GM18499 (cell line): ENCODE measurements at regions not wholly inside any gene's neighbourhood (a gene's known extent, or its start where the extent isn't known, plus 50 kb on each side); places are given as distances from the start of the nearest gene placed in this dataset.
"Not testable (repeated sequence)": the region's sequence is repeated elsewhere in the genome, so short reads cannot be mapped to it uniquely, and the experiment has no call there.

Experiments
- ATAC-seq: cut with Tn5 transposase; IDR thresholded peaks from one replicate; pipeline ENCODE4 v1.9.1; 2021; ENCODE audit warnings: moderate number of reproducible peaks; ENCODE audit not compliant: insufficient read depth, unreplicated experiment

DNA sequence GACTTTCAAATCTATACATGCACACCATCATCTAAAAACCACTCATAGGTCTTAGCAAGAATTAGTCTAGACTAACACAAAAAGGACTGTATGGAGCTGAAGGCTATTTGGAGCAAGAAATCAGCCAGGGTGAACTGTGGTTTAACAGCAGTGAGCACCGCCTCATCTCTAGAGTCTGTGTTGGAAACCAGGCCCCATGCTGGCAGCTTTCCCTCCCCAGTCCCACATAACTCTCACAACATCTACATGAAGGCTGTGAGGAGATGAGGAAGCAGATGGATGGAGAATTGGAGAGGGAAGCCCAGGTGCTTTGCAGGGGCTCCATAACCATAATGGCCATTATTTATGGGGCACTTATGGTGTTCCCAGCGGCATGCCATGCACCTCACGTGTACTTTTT is 133.2 kb upstream of the TOPAZ1 start:
- ATAC-seq = no peak

DNA sequence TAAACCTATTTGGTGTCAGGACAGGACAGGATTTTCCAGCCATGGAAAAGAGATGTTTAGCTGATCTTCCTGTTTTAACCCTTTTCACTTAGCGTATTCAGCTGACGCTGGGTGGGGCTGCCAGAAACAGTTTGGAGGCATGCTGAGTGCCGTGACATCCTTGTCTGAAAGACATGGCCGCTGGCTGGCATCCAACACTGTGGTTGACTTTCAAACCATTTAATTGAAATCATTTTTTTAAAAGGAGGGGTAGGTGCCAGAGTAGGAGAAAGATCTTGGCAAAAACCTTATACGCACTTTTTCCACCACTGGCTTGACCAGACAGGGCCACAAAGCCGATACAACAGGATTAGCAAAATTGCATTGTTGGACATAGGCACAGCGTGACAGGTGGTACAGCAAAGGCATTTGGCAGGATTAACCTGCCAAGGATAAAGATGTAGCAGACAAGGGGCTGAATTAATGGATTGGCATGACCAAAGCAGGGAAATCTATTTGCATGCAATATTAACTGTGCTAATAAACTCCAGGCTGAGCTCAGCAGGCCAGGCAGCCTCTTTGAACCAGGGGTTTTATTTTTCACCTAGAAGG is 131.8 kb upstream of the TOPAZ1 start:
- ATAC-seq = no peak

DNA sequence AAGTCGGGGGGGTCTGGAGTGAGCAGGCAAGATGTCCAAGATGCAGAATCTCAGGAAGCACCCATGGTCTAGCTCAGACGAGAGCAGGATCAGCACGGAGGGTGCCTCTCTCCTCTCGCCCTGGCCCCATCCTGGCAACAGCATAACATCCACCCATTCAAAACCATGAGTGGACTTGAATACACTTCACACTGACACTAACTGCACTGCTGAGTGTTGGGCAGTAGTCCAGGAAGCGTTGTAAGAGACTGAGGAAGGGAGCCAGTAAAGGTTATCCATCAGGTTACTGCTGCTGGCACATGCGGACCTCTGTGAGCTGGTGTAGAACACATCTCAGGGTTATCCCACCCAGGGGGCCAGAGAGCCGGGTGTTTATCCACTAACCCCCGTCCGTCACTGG is 131.0 kb upstream of the TOPAZ1 start:
- ATAC-seq = no peak

DNA sequence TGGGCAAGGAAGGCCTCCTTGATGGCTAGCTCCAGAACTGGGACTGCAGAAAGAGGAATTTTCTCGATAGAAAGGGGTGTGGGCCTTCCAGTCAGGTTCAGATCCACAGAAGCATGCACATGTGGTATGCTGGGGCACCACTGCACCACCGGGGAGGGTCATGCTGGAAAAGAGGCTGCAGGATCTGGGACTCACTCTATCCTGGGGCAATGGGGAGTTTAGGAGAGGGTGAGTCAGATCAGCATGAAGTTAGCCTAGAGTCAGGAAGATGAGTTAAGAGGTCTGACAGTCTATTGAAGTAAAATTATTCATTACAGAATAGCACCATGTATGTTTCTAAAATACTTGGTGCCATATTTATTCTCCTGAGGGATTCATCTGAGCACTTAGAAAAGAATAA is 130.2 kb upstream of the TOPAZ1 start:
- ATAC-seq = no peak

DNA sequence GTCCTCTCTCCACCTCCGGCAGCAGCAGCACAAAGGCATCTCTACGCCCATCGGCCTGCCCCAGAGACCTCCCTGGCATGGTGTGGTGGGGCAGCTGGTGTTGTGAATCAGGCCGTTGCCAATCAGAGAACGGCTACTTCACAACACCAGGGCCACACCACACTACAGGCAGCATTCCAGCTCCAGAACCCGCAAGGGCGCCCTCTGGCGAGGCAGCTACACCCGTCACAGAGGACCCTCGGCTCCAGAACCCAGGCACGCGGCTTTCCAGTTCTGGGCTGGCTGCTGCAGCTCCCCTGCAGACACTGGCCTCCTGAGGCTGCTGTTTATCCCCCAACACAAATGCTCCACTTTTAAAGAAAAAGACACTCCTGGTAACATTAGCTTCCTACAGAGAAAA is 127.5 kb upstream of the TOPAZ1 start:
- ATAC-seq = no peak

DNA sequence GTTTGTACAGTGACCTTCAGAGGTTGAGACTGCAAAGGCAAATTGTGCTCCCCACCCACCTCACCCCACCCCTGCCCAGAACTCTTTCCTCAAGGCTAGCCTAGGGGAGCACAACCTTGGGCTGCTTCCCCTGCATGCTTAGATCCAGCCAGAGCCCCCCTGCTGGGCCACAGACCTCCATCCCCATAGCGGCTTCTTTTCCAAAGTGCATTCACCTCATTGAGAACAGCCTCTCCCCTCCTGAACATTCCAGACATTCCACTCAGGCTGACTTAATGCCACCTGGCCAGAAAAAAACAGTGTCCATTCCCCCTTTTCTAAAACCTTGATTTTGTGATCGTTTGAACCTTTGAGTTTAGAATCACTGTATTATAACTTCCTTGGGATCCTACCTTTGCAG is 124.4 kb upstream of the TOPAZ1 start:
- no peak for ATAC-seq

DNA sequence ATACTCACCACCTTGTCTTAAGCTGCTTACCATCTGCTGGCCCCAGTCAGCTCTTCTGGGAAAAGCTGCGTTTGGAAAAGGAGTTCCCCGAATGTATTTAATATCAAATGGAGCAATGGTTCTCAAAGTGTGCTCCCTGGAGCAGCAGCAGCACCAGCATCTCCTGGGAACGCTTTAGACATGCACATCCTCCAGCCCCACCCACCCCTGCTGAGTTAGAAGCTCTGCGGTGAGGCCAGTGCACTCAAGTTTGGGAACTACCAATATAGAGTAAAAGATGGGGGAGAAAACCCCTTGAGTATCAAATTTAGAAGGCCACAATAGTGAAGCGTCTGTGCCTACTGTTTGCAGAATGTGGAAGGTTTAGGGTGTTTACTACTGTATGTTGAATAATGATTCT is 124.0 kb upstream of the TOPAZ1 start:
- no peak for ATAC-seq

DNA sequence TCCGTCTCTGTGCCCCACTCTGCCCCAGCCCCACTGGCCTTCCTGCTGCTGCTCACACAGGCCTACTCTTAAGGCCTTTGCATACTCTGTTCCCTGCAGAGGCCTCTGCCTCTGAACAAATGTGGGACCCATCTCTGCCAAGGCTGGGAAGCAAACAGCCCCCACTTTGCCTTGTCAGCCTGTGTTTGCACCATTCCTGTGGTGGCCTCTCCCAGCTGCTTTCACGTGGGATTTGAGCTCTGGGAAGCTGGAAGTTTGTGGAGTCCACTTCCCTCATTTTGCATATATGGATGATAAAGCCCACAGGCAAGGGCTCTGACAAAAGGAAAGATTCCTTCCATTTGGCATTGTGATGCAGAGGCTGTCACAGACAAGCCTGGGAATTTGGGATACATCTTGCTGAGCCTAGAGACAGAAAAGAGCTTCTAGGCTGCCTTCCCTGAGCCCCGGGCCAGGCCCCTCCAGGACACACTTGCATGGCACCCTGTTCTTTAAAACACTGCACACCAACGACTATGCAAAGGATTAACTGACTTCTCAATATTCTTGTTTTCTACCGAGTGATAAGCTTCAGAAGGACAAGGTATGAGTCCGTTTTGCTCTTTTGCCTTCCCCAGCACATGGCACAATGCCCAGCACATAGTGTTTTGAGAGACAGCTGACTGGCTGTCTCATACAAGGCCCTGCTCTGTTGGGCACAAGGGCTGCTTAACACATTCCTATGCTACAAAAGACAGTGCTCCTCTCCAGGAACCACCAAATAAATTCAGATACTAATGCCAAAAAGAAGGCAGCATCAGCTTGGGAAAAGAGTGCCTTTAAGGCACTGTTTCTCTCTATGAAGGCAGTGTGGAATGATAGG is 120.7 kb upstream of the TOPAZ1 start:
- no peak for ATAC-seq

DNA sequence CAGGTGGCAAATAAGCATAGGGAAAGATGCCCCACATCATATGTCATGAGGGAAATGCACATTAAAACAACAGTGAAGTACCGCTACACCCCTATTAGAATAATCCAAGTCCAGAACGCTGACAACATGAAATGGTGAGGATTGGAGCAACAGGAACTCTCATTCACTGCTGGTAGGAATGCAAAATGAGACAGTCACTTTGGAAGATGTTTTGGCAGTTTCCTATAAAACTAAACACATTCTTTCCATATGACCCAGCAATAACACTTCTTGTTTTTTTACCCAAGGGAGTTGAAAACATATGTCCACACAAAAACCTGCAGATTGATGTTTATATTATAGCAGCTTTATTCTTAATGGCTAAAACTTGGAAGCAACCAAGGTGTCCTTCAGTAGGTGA is 116.4 kb upstream of the TOPAZ1 start:
- ATAC-seq = no peak

DNA sequence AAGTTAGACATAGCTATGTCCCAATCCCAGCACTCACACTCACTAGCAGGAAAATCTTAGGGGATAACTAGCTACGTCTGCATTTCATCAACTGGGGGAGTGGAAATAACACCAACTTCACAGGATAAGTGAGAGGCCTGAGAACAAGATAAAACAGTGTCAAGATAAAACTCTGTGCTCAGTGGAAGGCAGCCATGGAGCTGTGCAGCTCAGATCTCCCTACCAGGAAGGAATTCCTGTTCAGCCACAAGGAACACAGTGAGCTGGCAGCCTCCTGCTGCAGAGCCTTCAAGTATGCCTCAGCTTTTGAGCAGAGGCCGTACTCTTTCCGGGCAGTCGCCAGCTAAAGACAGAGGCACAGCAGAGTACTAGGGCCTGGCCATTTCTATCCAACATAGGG is 115.8 kb upstream of the TOPAZ1 start:
- no peak for ATAC-seq

DNA sequence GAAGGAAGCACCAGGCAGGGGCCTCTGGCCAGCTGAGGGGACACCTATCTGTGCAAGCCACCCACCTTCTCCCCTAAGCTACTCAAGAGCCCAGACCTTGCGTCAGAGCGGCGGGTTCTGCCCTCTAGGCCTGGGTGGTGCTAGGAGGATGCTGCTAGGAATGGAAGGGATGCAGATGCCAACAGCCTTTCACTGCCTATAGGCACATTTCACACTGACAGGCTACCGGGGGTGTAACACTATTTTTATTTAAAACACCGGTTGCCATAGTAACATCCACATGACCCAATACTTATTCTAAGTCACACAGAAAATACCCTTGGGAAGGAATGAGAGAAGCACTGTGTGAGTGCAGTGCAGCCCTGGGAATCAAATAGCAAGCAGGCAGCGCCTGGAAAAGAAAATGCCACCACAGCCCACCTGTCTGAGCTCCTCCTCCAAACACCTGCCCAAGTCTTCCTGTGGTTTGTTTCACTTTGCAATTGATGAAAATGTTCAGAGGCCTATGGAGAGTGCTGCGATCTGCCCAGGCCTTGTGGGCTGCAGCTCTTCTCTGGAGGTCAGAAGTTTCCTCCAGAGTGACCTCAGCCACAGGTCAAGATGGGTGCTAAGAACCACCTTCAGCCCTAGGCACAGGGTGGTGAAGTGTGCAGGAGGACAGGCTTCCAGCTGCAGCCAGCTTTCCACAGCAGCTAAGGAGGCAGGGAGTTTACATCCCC is 113.5 kb upstream of the TOPAZ1 start:
- ATAC-seq = no peak

DNA sequence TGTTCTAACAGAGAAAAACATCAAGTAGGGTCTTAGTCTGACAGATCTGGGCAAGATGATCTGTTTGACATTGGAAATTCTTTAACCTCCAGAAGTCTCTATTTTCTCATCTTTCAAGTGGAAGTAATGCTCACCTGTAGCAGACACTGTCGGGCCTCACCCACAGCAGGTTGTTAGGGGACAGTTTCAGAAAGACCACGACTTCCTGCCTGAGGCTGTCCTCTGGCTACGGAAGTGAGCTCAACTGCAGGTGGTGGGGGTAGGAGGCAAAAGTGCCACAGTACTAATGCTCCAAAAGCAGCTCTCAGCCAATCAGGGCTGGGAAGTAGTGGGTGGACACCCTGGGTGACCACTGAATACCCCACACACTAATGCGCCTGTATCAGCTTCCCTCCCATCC is 111.4 kb upstream of the TOPAZ1 start:
- no peak for ATAC-seq

DNA sequence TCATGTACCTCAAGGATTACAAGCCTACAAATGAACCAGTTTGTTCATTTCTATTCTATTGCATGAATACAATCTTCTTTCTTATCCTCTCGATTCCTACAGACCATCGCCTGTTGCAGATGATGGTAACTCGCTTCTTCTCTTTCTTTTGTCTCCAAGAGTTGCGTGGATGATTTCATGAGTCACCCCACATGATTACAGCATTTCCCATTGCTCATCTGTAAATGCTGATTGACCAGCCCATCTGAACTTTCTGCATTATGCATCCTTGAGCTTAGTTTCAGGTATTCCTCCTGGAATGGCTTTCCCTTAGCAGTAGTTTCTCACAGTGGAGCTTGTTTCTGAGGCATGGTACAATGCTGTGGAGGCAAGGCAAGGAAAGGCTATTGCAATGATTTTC is 109.6 kb upstream of the TOPAZ1 start:
- ATAC-seq = no peak

DNA sequence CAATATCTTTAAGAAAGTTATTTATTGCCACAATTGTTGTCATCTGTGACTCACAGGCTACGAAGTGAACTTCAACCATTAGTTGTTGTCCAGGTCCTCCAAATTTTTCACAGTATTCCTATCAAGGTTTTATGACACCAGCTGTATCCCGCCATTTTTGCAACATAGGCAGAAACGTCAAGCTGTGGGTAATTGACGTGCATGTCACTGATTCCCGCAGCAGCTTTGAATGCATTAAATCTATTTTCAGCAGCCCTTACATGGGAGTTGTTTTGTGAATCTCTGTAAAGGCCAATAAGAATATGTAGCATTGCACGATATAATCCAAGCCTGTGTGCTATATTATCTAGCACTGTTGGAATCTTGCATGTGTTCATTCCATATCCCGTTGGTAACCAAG is 109.1 kb upstream of the TOPAZ1 start:
- ATAC-seq = no peak

DNA sequence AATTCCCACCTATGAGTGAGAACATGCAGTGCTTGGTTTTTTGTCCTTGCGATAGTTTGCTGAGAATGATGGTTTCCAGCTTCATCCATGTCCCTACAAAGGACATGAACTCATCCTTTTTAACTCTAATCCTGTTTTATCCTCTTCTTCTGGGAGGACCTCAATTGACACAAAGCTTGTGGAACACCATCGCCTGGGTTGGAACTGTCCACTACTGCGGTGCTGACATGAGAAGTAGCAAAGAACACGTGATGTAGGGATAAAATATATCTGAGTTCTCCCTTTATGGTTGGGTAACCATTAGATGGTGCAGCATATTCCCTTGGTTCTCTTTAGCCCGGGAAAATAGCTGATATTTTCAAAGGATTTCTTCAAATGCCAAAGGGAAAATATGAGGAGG is 105.3 kb upstream of the TOPAZ1 start:
- no peak for ATAC-seq

DNA sequence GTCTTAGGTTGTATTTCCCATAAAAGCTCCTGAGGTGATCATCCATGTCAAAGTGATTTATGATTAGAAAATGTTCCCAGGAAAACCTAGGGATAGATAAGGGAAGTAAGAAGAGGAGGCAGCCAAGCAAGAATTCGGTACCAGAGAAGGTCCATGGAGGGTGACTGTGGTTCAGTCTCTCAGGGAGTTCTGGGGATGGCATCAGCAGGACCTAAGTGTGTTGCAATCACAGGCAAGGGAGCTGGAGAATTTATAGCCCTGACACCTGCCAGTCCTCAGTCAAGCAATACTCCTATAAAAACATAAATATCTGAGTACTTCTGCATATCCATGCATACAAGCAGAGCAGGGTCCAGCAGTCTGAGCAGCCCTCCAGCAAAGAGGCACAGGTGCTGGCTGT is 95.6 kb upstream of the TOPAZ1 start:
- no peak for ATAC-seq

DNA sequence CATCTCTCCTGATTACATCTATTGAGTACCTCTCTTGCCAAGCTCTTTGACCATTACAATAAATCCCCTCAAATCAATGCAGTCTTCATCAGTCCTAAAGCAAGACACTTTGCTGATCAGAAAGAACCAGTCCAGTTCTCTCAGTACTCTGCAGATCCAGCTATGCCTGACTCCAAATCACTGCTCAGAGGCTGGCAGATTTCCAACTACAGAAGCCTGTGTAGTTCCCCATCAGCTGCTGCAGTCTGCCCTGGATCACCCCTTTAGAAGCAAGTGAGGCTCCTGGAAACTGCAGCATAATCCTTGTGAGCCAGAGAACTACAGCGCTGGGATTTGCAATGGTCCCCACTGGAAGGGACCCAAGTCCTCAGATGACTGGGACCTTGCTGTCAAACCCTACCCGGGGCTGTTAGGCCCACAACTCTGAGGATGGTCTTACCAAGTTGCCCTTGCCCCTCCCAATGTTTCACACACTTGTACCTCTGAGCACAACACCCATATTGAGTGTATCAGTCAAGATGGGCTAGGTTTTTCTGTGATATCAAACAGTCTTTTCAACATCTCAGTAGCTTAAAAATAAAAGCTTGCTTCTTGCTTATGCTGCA is 81.9 kb upstream of the TOPAZ1 start:
- no peak for ATAC-seq

DNA sequence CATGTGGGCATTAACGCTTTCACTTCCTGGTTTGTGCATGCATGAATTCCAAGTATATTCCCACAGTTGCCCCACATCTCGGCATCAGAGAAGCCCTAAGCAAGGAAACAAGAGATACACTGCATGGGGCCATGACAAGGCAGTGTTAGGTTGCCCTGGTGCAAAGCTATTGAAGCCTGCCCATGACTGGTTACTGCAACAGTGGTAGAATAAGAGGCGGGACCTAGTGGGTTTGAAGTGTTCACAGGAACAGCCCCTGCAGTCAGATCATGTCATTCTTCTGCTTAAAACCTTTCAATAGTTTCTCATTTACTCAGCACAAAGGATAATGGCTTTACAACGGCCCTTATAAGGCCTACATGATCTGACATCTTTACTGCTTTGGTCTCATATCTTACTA is 80.9 kb upstream of the TOPAZ1 start:
- no peak for ATAC-seq

DNA sequence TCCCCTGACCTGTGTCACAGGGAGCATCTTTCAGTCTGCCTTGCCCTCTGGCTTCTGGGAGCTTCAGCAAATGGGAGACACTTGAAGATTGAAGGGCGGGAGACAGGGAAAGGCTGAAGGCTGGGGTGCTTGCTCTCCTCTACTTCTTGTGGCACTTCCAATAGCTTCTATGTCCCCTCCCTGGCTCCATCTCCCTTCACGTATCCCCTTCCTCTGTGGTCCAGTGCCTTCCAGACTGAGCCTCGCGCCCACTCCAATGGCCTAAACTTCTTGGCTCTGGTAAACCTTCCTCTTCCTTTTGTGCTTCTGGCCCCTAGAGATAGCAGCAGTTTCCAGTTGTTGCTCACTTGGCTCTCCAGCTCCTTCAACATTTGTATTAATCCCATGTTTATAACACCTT is 69.8 kb upstream of the TOPAZ1 start:
- ATAC-seq = no peak

DNA sequence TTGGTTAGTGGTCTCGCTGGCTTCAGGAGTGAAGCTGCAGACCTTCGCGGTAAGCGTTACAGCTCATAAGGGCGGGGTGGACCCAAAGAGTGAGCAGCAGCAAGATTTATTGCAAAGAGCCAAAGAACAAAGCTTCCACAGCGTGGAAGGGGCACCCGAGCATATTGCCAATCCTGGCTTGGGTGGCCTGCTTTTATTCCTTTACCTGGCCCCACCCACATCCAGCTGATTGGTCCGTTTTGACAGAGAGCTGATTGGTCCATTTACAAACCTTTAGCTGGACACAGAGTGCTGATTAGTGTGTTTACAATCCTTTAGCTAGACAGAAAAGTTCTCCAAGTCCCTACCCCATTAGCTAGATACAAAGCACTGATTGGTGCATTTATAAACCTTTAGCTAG is 69.0 kb upstream of the TOPAZ1 start:
- ATAC-seq = not testable (repeated sequence)

DNA sequence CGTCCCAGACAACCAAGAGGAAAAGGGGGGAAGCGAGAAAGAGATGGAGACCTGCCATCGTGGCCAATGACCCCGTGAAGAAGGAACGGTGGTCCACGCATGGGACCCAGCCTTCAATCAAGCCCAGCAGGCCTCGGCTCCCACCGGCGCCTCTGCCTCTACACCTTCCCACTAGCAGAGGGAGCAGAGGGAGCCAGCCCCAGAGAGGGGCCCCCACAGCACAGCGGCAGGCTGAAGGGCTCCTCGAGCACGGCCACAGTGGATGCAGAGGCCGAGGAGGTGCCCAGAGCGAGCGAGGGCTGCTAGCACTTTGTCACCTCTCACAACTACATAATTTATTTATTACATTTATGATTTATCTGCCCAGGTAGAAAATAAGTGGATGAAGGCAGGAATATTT is 68.4 kb upstream of the TOPAZ1 start:
- no peak for ATAC-seq
